ENCODE measurements at regions not wholly inside any gene's neighbourhood (a gene's known extent, or its start where the extent isn't known, plus 50 kb on each side); places are given as distances from the start of the nearest gene placed in this dataset.

DNA sequence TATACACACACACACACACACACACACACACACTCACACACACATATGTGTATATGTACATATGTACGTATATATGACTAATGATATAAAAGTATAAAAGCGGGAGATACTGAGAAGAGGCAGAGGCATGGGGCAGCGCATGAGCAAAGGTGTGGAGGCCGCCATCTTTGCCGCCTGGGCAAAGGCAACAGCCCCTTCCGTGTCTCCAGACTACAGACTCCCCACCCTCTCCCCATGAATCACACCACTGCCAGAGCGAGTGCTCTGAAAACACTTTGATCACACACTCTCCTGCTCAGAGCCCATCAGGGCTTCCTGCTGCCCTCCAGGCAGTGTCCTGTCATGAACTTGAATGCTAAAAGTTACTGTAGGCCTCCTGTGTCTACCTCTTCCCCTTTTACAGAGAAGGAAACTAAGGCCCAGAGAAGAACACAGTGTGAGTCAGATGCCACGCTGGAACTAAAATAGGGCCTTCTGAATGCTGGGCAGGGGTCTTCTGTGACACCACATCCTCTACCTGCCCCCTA lies 54.7 kb upstream of the SSBP3 start:
- TF ChIP-seq CTCF (IDR thresholded peaks at IDR 0.05; ENCODE audit: low read depth, low read length, missing input control): no peak
- no peak for TF ChIP-seq RAD21 (IDR thresholded peaks at IDR 0.05)
- TF ChIP-seq, protein P1, sequence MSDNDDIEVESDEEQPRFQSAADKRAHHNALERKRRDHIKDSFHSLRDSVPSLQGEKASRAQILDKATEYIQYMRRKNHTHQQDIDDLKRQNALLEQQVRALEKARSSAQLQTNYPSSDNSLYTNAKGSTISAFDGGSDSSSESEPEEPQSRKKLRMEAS (IDR thresholded peaks at IDR 0.05): no peak
- TF ChIP-seq FOXA2 (IDR thresholded peaks at IDR 0.05): no peak
- peaks cover 0 to 14% (median 0%) of the 10 kb centered on the region in 4 donors for H3K4me1 ChIP-seq (ENCODE audit: control insufficient read depth in 4 of 4, insufficient read depth in 4 of 4, low read length in 3 of 4)

GRCh38 chr1:54460351-54460750 lies 54.2 kb upstream of the SSBP3 start:
- Histone ChIP-seq H3K27ac (ENCODE audit: low read depth in 1 of 2, low read length in 2 of 2) (no peak overlapping the region), H3K9ac (ENCODE audit: low read depth in 1 of 2, low read length in 2 of 2) (no peak overlapping the region), H3K4me3 (ENCODE audit: low read depth in 1 of 3, low read length in 3 of 3) (no peak overlapping the region), H3K9me3 (ENCODE audit: control insufficient read depth in 4 of 4, low read length in 3 of 4) (no peaks in the 10 kb centered on the region), H3K4me1 (ENCODE audit: control insufficient read depth in 4 of 4, insufficient read depth in 4 of 4, low read length in 3 of 4) (peaks cover 0 to 14% (median 0%) of the 10 kb centered on the region in 4 donors), H3K27me3 (ENCODE audit: control insufficient read depth in 4 of 4, insufficient read depth in 4 of 4, low read length in 3 of 4) (no peaks in the 10 kb centered on the region), H3K36me3 (ENCODE audit: control insufficient read depth in 4 of 4, insufficient read depth in 3 of 4, low read depth in 1 of 4, low read length in 3 of 4) (no peaks in the 10 kb centered on the region)
- TF ChIP-seq NR2F2 (IDR thresholded peaks at IDR 0.05) (no peak), YY1 (IDR thresholded peaks at IDR 0.05) (no peak), SP1 (IDR thresholded peaks at IDR 0.05) (no peak), HNF4G (IDR thresholded peaks at IDR 0.05) (no peak), CTCF (IDR thresholded peaks at IDR 0.05; ENCODE audit: low read depth, low read length, missing input control) (no peak), HNF4A (conservative IDR thresholded peaks at IDR 0.05) (no peak), ZBTB33 (IDR thresholded peaks at IDR 0.05) (no peak), RXRA (IDR thresholded peaks at IDR 0.05) (no peak), GABPA (IDR thresholded peaks at IDR 0.05 in 1 of 2, conservative IDR thresholded peaks at IDR 0.05 in 1 of 2) (no peak), FOXA1 (IDR thresholded peaks at IDR 0.05) (no peak), ATF3 (IDR thresholded peaks at IDR 0.05) (no peak), FOXA2 (IDR thresholded peaks at IDR 0.05) (no peak), RAD21 (IDR thresholded peaks at IDR 0.05) (no peak), REST (IDR thresholded peaks at IDR 0.05) (no peak)
- DNase-seq (ENCODE audit: low spot score): no peak
- 95% methylated on average over 2 of the region's 2 CpGs for WGBS

More for the DNA sequence above, 54.7 kb upstream of the SSBP3 start:
- WGBS: 95% methylated on average over 8 of the region's 8 CpGs
- H3K4me3 ChIP-seq (ENCODE audit: low read depth in 1 of 3, low read length in 3 of 3): no peak overlapping the region
- no peaks in the 10 kb centered on the region for H3K9me3 ChIP-seq (ENCODE audit: control insufficient read depth in 4 of 4, low read length in 3 of 4)
- H3K27me3 ChIP-seq (ENCODE audit: control insufficient read depth in 4 of 4, insufficient read depth in 4 of 4, low read length in 3 of 4): no peaks in the 10 kb centered on the region
- no peaks in the 10 kb centered on the region for H3K36me3 ChIP-seq (ENCODE audit: control insufficient read depth in 4 of 4, insufficient read depth in 3 of 4, low read depth in 1 of 4, low read length in 3 of 4)
- no peak for DNase-seq (ENCODE audit: low spot score)
- H3K27ac ChIP-seq (ENCODE audit: low read depth in 1 of 2, low read length in 2 of 2): no peak overlapping the region
- no peak overlapping the region for H3K9ac ChIP-seq (ENCODE audit: low read depth in 1 of 2, low read length in 2 of 2)

Data from liver (tissue), 8 donors.